IPS-18a (cell line): ENCODE measurements at regions not wholly inside any gene's neighbourhood (a gene's known extent, or its start where the extent isn't known, plus 50 kb on each side); places are given as distances from the start of the nearest gene placed in this dataset.

Source experiments
- H3K27ac ChIP-seq: one replicate; pipeline ENCODE4 v1.5.1; 2013; ENCODE audit warnings: low read length
- H3K27me3 ChIP-seq: one replicate; pipeline ENCODE4 v1.6.1; 2013; ENCODE audit warnings: mild to moderate bottlenecking, low read length; ENCODE audit not compliant: control insufficient read depth, insufficient read depth
- H3K36me3 ChIP-seq: one replicate; pipeline ENCODE4 v1.6.1; 2013; ENCODE audit warnings: low read depth, low read length; ENCODE audit not compliant: control insufficient read depth
- H3K4me1 ChIP-seq: one replicate; pipeline ENCODE4 v1.6.1; 2013; ENCODE audit warnings: low read depth, low read length; ENCODE audit not compliant: control insufficient read depth
- H3K4me3 ChIP-seq: one replicate; pipeline ENCODE4 v1.5.1; 2013; ENCODE audit warnings: low read length
- H3K9ac ChIP-seq: one replicate; pipeline ENCODE4 v1.6.1; 2013; ENCODE audit warnings: mild to moderate bottlenecking, low read length, moderate library complexity
- H3K9me3 ChIP-seq: one replicate; pipeline ENCODE4 v1.6.1; 2013; ENCODE audit warnings: low read depth, low read length; ENCODE audit not compliant: control insufficient read depth

GRCh38 chr2:155301221-155301620 is 602.7 kb downstream of the KCNJ3 start:
- Histone ChIP-seq H3K4me3 (no peak overlapping the region), H3K27me3 (no peaks in the 10 kb centered on the region), H3K9me3 (no peaks in the 10 kb centered on the region), H3K27ac (no peak overlapping the region), H3K36me3 (no peaks in the 10 kb centered on the region), H3K9ac (no peak overlapping the region), H3K4me1 (no peaks in the 10 kb centered on the region)

- H3K9me3 ChIP-seq, result no peaks in the 10 kb centered on the region
- no peaks in the 10 kb centered on the region for H3K27me3 ChIP-seq
- H3K4me1 ChIP-seq, result no peaks in the 10 kb centered on the region
- no peak overlapping the region for H3K9ac ChIP-seq
- H3K36me3 ChIP-seq, result no peaks in the 10 kb centered on the region
- no peak overlapping the region for H3K4me3 ChIP-seq
- no peak overlapping the region for H3K27ac ChIP-seq
These were observed 599.5 kb downstream of the KCNJ3 start for GRCh38 chr2:155298001-155298400.

- H3K27me3 ChIP-seq, result no peaks in the 10 kb centered on the region
- no peaks in the 10 kb centered on the region for H3K36me3 ChIP-seq
- H3K4me1 ChIP-seq, result no peaks in the 10 kb centered on the region
- H3K9me3 ChIP-seq, result no peaks in the 10 kb centered on the region
- no peak overlapping the region for H3K27ac ChIP-seq
- H3K9ac ChIP-seq, result no peak overlapping the region
- H3K4me3 ChIP-seq, result no peak overlapping the region
These were observed 595.9 kb downstream of the KCNJ3 start for GRCh38 chr2:155294358-155294757.

- no peaks in the 10 kb centered on the region for H3K36me3 ChIP-seq
- no peak overlapping the region for H3K27ac ChIP-seq
- no peak overlapping the region for H3K9ac ChIP-seq
- H3K27me3 ChIP-seq, result no peaks in the 10 kb centered on the region
- no peak overlapping the region for H3K4me3 ChIP-seq
- no peaks in the 10 kb centered on the region for H3K9me3 ChIP-seq
- no peaks in the 10 kb centered on the region for H3K4me1 ChIP-seq
These were observed 583.4 kb downstream of the KCNJ3 start for GRCh38 chr2:155281907-155282306.

GRCh38 chr2:155273323-155273722 is 574.8 kb downstream of the KCNJ3 start:
- no peaks in the 10 kb centered on the region for H3K4me1 ChIP-seq
- H3K4me3 ChIP-seq, result no peak overlapping the region
- no peaks in the 10 kb centered on the region for H3K27me3 ChIP-seq
- no peak overlapping the region for H3K9ac ChIP-seq
- H3K36me3 ChIP-seq, result no peaks in the 10 kb centered on the region
- H3K27ac ChIP-seq, result no peak overlapping the region
- H3K9me3 ChIP-seq, result no peaks in the 10 kb centered on the region

- H3K27me3 ChIP-seq, result no peaks in the 10 kb centered on the region
- H3K4me1 ChIP-seq, result no peaks in the 10 kb centered on the region
- no peaks in the 10 kb centered on the region for H3K9me3 ChIP-seq
- H3K9ac ChIP-seq, result no peak overlapping the region
- no peaks in the 10 kb centered on the region for H3K36me3 ChIP-seq
- no peak overlapping the region for H3K4me3 ChIP-seq
- H3K27ac ChIP-seq, result no peak overlapping the region
These were observed 568.1 kb downstream of the KCNJ3 start for GRCh38 chr2:155266583-155266982.

- no peak overlapping the region for H3K4me3 ChIP-seq
- no peaks in the 10 kb centered on the region for H3K27me3 ChIP-seq
- no peak overlapping the region for H3K9ac ChIP-seq
- no peaks in the 10 kb centered on the region for H3K9me3 ChIP-seq
- H3K27ac ChIP-seq, result no peak overlapping the region
- no peaks in the 10 kb centered on the region for H3K36me3 ChIP-seq
- H3K4me1 ChIP-seq, result no peaks in the 10 kb centered on the region
These were observed 567.6 kb downstream of the KCNJ3 start for GRCh38 chr2:155266109-155266508.

- Histone ChIP-seq H3K27ac (no peak overlapping the region), H3K36me3 (no peaks in the 10 kb centered on the region), H3K9ac (no peak overlapping the region), H3K4me1 (no peaks in the 10 kb centered on the region), H3K27me3 (no peaks in the 10 kb centered on the region), H3K9me3 (no peaks in the 10 kb centered on the region), H3K4me3 (no peak overlapping the region)
These were observed 558.3 kb downstream of the KCNJ3 start for GRCh38 chr2:155256803-155257202.

- Histone ChIP-seq H3K27ac (no peak overlapping the region), H3K4me1 (no peaks in the 10 kb centered on the region), H3K4me3 (no peak overlapping the region), H3K9me3 (no peaks in the 10 kb centered on the region), H3K36me3 (no peaks in the 10 kb centered on the region), H3K9ac (no peak overlapping the region), H3K27me3 (no peaks in the 10 kb centered on the region)
These were observed 552.3 kb downstream of the KCNJ3 start for GRCh38 chr2:155250800-155251199.

- no peak overlapping the region for H3K9ac ChIP-seq
- H3K27me3 ChIP-seq, result no peaks in the 10 kb centered on the region
- H3K4me1 ChIP-seq, result no peaks in the 10 kb centered on the region
- H3K27ac ChIP-seq, result no peak overlapping the region
- H3K4me3 ChIP-seq, result no peak overlapping the region
- H3K36me3 ChIP-seq, result no peaks in the 10 kb centered on the region
- H3K9me3 ChIP-seq, result no peaks in the 10 kb centered on the region
These were observed 541.7 kb downstream of the KCNJ3 start for GRCh38 chr2:155240176-155240575.

- Histone ChIP-seq H3K4me3 (no peak overlapping the region), H3K36me3 (no peaks in the 10 kb centered on the region)
These were observed 537.2 kb downstream of the KCNJ3 start for GRCh38 chr2:155235710-155236109.

GRCh38 chr2:155223781-155224406 is 525.4 kb downstream of the KCNJ3 start:
- Histone ChIP-seq H3K27ac (no peak overlapping the region), H3K4me3 (no peak overlapping the region), H3K9me3 (no peaks in the 10 kb centered on the region), H3K36me3 (no peaks in the 10 kb centered on the region), H3K4me1 (no peaks in the 10 kb centered on the region), H3K27me3 (no peaks in the 10 kb centered on the region), H3K9ac (no peak overlapping the region)

More at GRCh38 chr2:155235710-155236109, 537.2 kb downstream of the KCNJ3 start:
- H3K9me3 ChIP-seq, result no peaks in the 10 kb centered on the region
- no peaks in the 10 kb centered on the region for H3K4me1 ChIP-seq
- H3K27me3 ChIP-seq, result no peaks in the 10 kb centered on the region
- no peak overlapping the region for H3K27ac ChIP-seq
- no peak overlapping the region for H3K9ac ChIP-seq
